Activated naive CD4-positive, alpha-beta T cell treated with anti-CD3 and anti-CD28 coated beads, Interleukin-2, amount 50 U/mL, for 24 hours (primary cell): ENCODE measurements at regions not wholly inside any gene's neighbourhood (a gene's known extent, or its start where the extent isn't known, plus 50 kb on each side); places are given as distances from the start of the nearest gene placed in this dataset.

ENCODE experiments used
- H3K27ac Mint-ChIP-seq: one replicate; pipeline ENCODE4 v1.8.0; 2021; ENCODE audit warnings: mild to moderate bottlenecking, mixed read lengths
- H3K27me3 Mint-ChIP-seq: one replicate; pipeline ENCODE4 v1.8.0; 2021; ENCODE audit warnings: mixed read lengths
- H3K36me3 Mint-ChIP-seq: one replicate; pipeline ENCODE4 v1.8.0; 2021; ENCODE audit warnings: mixed read lengths
- H3K4me1 Mint-ChIP-seq: one replicate; pipeline ENCODE4 v1.8.0; 2021; ENCODE audit warnings: mixed read lengths
- H3K4me3 Mint-ChIP-seq: one replicate; pipeline ENCODE4 v1.8.0; 2021; ENCODE audit warnings: mild to moderate bottlenecking, mixed read lengths
- H3K9me3 Mint-ChIP-seq: one replicate; pipeline ENCODE4 v1.8.0; 2021; ENCODE audit warnings: mixed read lengths

DNA sequence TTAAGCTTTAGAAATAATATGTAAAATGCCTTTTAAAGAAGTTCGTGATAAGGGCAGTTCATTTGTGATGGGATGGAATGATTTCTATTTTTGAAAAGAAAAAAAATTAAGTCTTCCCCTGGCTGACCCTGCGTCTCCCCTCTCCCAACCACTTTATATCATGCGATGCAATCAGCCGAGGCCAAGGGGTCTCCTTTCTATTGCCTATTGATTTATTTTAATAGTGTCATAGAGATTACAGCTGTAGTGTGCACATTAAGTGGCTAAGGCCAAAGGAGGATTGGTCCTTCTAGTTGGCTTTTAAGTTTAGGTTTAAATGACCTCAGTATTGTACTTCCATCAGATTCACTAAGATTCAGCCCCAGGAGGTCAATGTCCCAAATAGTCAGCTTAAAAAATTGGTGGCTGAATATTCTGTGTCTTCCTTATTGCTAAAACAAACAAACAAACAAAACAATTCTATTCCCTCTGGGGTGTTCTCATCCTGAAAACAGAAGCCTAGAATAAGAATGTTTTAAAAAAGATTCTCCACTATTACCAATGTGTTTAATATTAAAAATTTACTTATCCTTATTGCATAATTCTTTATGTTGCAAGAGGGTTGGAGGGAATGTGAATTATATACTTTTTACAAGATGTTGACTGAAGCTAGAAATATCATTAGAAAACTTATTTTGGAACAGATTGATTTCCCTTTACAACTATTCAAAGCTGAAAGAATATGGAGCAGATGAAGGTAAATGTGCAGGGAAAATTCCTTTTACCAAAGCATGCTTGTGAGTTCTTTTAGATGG lies 359.1 kb downstream of the SAMD5 start:
- Mint-ChIP-seq H3K9me3 (no peaks in the 10 kb centered on the region), H3K27me3 (no peaks in the 10 kb centered on the region), H3K36me3 (no peaks in the 10 kb centered on the region), H3K4me3 (no peak overlapping the region), H3K4me1 (no peaks in the 10 kb centered on the region), H3K27ac (no peak overlapping the region)

DNA sequence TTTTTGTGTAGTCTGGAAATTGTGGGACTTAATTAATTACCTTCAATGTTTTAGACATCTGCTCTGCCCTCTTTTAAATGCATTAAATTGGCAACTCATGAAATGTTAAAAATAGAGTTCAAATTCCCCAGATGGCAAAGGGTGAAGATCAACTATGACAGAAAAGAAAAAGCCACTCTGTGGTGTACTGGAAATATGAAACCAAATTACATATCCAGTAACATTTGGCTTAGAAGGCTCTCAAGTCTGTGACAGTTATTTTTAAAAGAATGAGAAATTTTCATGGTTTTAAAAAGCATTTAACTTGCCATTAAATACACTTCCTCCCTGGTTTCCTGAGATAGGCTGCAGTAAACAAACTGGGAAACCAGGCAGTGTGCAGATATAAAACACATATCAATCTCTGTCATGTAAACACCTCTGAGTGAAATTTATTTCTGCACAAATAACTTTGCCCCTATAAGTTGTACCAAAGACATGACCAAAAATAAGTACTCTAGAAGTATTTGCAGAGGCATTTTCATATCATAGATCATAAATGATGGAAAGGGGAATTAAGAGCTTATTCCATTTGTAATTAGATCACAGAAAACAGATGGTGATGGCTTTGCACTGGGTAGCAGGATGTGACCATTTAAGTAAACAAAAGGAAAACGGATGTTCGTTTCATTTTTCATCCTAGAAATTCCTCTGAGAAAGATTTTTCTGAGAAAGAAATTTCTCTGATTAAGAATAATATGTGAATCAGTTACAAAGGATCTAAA lies 360.1 kb downstream of the SAMD5 start:
- Mint-ChIP-seq H3K27me3 (no peaks in the 10 kb centered on the region), H3K4me1 (no peaks in the 10 kb centered on the region), H3K4me3 (no peak overlapping the region), H3K9me3 (no peaks in the 10 kb centered on the region), H3K36me3 (no peaks in the 10 kb centered on the region), H3K27ac (no peak overlapping the region)

DNA sequence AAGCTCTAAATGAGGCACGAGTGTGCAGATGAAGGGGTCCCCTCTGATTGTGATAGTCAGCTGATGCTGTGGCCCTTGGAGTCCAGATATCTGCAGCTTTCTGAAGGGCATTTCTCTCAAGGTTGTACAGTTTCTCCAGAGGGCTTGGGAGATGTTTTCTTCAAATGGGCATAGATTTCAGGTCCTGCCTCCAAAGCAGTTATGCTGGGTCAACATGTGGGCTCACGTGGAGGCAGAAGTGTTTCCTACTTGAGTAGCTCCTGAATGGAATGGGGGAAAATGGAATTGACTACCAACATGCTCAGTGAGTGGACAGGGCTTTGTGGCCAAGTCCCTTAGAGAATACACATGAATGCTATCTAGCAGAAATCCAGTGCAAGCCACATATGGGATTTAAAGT lies 360.7 kb downstream of the SAMD5 start:
- no peaks in the 10 kb centered on the region for H3K27me3 Mint-ChIP-seq
- no peak overlapping the region for H3K4me3 Mint-ChIP-seq
- no peaks in the 10 kb centered on the region for H3K4me1 Mint-ChIP-seq
- H3K36me3 Mint-ChIP-seq: no peaks in the 10 kb centered on the region
- no peaks in the 10 kb centered on the region for H3K9me3 Mint-ChIP-seq
- no peak overlapping the region for H3K27ac Mint-ChIP-seq

DNA sequence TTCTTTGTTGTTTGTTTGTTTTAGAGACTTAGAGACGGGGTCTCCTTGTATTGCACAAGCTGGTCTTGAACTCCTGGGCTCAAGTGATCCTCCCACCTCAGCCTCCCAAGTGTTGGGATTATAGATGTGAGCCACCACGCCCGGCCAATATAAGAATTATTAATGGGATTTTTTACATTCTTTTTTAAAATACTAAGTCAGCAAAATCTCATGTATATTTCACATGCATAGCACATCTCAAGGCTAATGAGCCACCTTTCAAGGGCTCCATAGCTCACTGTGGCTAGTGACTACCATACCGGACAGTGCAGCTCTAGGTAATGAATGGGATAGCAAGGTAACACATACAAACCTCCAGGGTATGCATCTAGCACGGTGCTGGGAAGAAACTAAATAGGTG lies 361.4 kb downstream of the SAMD5 start:
- H3K4me3 Mint-ChIP-seq: no peak overlapping the region
- H3K27ac Mint-ChIP-seq: no peak overlapping the region
- H3K4me1 Mint-ChIP-seq: no peaks in the 10 kb centered on the region
- no peaks in the 10 kb centered on the region for H3K36me3 Mint-ChIP-seq
- H3K27me3 Mint-ChIP-seq: no peaks in the 10 kb centered on the region
- no peaks in the 10 kb centered on the region for H3K9me3 Mint-ChIP-seq

DNA sequence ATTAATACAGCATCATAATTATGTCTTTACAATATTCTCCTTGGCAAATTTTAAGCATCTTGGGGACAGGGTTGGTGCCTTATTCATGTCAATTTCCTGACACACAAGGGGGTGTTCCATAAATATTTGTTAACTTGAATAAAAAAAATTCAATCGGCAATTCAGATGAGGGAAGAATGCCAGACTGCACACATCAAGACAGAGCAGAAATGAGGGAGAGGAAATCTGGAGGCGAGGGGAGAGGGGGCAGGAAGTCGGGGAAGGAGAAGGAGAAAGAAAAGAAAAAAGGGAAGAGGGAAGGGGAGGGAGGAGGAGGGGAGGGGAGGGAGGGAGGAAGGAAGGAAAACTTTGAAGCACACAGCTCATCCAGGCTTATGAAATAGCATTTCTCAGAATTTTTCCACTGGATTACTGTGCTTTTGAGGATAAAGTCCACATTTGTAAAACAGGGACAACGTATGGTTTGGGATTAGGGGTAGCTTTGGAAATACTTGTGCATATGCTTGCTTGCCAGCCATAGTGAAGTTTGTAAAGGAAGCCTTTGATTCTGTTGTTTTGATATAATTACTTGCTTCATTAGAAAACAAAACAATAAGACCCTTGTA lies 362.1 kb downstream of the SAMD5 start:
- no peaks in the 10 kb centered on the region for H3K36me3 Mint-ChIP-seq

DNA sequence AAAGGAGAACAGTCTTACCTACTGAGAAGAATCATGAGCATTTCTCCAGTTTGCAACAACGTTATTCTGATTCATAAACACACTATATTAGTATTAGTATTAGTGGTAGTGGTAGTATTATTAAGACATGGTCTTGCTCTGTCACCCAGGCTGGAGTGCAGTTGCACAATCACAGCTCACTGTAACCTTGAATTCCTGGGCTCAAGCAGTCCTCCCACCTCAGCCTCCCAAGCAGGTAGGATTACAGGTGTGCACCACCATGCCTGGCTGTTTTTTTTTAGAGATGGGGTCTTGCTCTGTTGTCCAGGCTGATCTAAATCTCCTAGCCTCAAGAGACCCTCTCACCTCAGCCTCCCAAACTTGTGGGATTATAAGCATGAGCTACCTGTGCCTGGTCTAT lies 363.5 kb downstream of the SAMD5 start:
- no peaks in the 10 kb centered on the region for H3K36me3 Mint-ChIP-seq
- H3K9me3 Mint-ChIP-seq: no peaks in the 10 kb centered on the region
- no peak overlapping the region for H3K4me3 Mint-ChIP-seq
- no peaks in the 10 kb centered on the region for H3K27me3 Mint-ChIP-seq
- H3K27ac Mint-ChIP-seq: no peak overlapping the region
- no peaks in the 10 kb centered on the region for H3K4me1 Mint-ChIP-seq

More for the DNA sequence above, 362.1 kb downstream of the SAMD5 start:
- H3K4me1 Mint-ChIP-seq: no peaks in the 10 kb centered on the region
- H3K27me3 Mint-ChIP-seq: no peaks in the 10 kb centered on the region
- H3K27ac Mint-ChIP-seq: no peak overlapping the region
- no peaks in the 10 kb centered on the region for H3K9me3 Mint-ChIP-seq
- no peak overlapping the region for H3K4me3 Mint-ChIP-seq

DNA sequence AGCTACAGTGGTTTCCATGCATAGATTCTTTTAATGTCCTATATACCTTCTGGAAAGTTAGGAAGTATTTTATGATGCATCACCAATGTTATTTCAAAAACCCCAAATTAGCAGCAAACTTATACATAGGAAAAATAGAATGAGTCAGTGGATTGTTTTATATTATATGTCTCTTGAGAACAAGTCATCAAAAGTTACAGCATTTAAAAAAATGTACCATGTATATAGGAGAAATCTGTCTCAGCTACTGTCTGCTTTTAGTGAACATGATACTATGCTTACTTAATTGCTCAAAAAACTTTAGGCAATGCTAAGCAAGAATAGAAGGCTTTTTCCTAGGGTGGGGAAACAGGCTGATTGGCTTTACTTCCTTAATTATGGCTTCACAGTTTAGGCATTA lies 365.3 kb downstream of the SAMD5 start:
- Mint-ChIP-seq H3K27me3 (no peaks in the 10 kb centered on the region), H3K9me3 (no peaks in the 10 kb centered on the region), H3K27ac (no peak overlapping the region), H3K4me1 (no peaks in the 10 kb centered on the region), H3K36me3 (no peaks in the 10 kb centered on the region), H3K4me3 (no peak overlapping the region)

DNA sequence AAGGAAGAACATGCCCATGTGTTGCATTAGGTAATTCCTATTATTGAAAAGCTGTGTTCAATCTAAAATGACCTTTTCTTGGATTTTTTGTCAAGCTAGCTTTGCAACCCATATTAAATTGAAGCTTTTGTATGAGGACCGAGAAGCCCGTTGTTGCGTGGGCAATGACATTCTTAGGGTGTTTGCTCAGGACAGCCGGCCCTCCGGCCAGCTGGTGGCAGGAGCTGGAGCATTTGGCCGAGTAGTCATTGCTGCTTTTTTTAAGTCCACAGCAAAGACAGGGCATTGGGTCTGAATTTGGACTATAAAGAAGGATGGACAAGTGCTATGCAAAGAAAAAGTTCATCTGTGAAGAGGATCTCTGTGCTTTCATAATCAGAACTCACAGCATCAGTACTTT lies 365.8 kb downstream of the SAMD5 start:
- no peak overlapping the region for H3K4me3 Mint-ChIP-seq
- H3K27ac Mint-ChIP-seq: no peak overlapping the region
- H3K27me3 Mint-ChIP-seq: no peaks in the 10 kb centered on the region
- H3K4me1 Mint-ChIP-seq: no peaks in the 10 kb centered on the region
- H3K36me3 Mint-ChIP-seq: no peaks in the 10 kb centered on the region
- no peaks in the 10 kb centered on the region for H3K9me3 Mint-ChIP-seq

DNA sequence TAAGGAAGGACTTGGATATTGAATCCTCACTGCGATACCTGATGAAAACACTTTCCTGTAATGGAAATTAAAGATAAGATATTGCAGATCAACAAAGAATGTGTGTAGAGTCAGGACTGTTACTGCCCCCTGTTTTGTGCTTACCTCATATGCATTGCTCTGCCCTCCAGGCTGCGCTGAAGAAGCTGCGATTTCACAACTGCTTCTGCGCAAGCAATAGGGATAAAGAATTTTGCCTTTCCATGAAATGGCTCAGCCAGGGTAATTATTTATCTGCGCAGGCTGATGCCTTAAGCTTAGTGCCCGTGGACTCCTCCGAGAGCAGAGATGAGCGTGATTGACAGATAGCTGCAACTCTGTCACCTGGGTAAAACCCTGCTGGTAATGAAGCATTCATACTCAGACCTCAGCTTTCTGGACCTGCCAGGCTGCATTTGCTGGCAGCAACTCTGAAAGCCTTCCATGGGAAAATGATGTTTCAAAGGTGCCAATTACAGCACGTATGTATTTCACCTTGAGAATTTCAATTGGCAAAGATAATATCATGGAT lies 370.6 kb downstream of the SAMD5 start:
- Mint-ChIP-seq H3K4me3 (no peak overlapping the region), H3K27ac (no peak overlapping the region), H3K9me3 (no peaks in the 10 kb centered on the region), H3K36me3 (no peaks in the 10 kb centered on the region), H3K27me3 (peaks cover 1% of the 10 kb centered on the region), H3K4me1 (no peaks in the 10 kb centered on the region)

DNA sequence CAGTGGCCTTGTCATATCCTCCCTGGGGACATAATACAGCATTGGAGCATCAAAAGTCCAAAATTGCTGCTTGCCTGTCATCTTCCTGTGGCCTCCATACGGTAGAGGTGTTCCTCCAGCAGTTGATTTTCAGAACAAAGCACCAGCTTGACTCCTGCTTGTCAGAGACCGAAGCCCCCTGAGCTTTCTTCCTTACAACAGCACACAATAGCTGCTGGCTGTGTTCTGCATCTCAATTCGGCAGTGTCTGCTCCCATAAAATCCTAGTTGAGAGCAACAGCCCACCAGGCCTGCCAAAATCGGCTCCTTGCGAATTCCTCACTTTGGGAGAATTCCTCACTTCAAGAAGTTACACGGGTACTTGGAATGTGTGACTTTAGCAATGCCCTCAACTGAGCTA lies 372.9 kb downstream of the SAMD5 start:
- H3K36me3 Mint-ChIP-seq: no peaks in the 10 kb centered on the region
- H3K27me3 Mint-ChIP-seq: peaks cover 1% of the 10 kb centered on the region
- no peaks in the 10 kb centered on the region for H3K4me1 Mint-ChIP-seq
- H3K9me3 Mint-ChIP-seq: no peaks in the 10 kb centered on the region
- H3K4me3 Mint-ChIP-seq: no peak overlapping the region
- H3K27ac Mint-ChIP-seq: no peak overlapping the region

DNA sequence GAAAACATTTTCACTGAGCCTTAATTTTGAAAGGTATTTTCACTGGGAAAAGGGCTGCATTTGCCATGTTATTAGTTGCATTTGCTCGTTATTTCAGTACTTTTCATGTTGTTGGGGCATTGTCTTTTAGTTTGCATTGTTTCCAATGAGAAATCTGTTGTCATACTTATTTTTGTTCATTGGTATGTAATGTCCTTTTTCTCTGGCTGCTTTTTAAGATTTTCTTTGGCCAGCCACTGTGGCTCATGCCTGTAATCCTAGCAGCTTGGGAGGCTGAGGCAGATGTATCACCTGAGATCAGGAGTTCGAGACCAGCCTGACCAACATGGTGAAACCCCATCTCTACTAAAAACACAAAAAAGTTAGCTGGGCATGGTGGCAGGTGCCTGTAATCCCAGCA lies 379.9 kb downstream of the SAMD5 start:
- Mint-ChIP-seq H3K27me3 (no peaks in the 10 kb centered on the region), H3K27ac (no peak overlapping the region), H3K4me3 (no peak overlapping the region), H3K36me3 (no peaks in the 10 kb centered on the region), H3K4me1 (no peaks in the 10 kb centered on the region), H3K9me3 (peaks cover 5% of the 10 kb centered on the region)

DNA sequence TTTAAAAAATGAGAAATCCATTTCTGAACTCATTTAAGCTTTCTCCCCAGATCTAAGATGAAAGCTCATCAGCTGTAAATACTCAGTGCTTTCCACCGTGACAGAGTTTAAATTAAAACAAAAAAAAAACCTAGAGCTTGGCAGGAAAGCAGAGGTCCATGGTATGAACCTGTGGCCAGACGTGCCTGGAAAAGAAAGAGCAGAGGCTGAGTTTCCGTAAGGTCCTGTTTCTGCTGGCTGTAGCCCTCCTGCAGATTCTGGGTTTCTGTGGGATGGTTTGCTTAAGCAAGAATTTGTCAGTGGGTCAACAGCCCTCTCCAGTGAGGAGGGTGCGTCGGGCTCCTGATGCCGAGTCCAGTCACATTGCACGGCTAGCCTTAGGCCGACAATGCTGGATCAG lies 383.2 kb downstream of the SAMD5 start:
- Mint-ChIP-seq H3K36me3 (no peaks in the 10 kb centered on the region), H3K27ac (no peak overlapping the region), H3K27me3 (no peaks in the 10 kb centered on the region), H3K4me1 (no peaks in the 10 kb centered on the region), H3K4me3 (no peak overlapping the region), H3K9me3 (peaks cover 5% of the 10 kb centered on the region)

DNA sequence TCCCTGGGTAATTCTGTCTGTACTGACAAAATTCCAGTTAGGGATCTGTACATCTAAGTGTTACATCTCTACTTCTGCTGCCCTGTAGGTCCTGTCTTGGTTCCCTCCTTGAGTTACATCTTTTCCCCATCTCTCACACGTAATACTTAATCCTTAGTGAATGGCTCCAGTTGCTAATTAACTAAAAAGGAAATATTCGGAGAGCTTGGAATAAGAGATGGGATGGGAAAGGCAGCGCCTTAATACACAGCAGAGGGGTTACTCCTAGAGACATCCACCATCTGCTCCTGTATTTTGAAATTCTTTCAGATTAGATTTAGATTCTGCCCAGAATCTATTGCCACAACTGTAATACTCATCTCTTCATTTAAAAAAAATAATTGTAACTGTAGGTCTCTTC lies 384.0 kb downstream of the SAMD5 start:
- H3K4me1 Mint-ChIP-seq: no peaks in the 10 kb centered on the region
- no peaks in the 10 kb centered on the region for H3K27me3 Mint-ChIP-seq
- H3K27ac Mint-ChIP-seq: no peak overlapping the region
- H3K4me3 Mint-ChIP-seq: no peak overlapping the region
- H3K9me3 Mint-ChIP-seq: peaks cover 5% of the 10 kb centered on the region
- no peaks in the 10 kb centered on the region for H3K36me3 Mint-ChIP-seq

DNA sequence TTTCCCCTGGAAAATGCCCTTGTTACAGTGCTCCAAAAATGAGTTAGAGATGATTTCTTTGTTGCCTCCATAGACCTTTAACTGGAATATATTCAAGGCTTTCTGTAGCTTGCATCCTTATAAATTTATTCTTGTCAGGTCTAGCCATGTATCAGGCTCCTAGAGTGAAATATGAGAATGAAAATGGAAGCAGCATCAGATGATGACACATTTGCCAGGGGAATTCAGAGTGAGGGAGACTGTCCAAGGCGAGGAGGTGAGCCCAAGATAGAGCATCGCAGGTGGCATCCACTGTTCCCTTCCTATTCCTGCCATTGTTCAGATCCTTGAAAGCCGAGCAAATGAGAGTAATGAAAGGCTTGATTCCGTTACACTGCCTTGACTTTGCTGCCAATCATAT lies 386.8 kb downstream of the SAMD5 start:
- H3K4me1 Mint-ChIP-seq: no peaks in the 10 kb centered on the region
- no peaks in the 10 kb centered on the region for H3K36me3 Mint-ChIP-seq
- H3K4me3 Mint-ChIP-seq: no peak overlapping the region
- no peak overlapping the region for H3K27ac Mint-ChIP-seq
- H3K9me3 Mint-ChIP-seq: no peaks in the 10 kb centered on the region
- H3K27me3 Mint-ChIP-seq: no peaks in the 10 kb centered on the region

DNA sequence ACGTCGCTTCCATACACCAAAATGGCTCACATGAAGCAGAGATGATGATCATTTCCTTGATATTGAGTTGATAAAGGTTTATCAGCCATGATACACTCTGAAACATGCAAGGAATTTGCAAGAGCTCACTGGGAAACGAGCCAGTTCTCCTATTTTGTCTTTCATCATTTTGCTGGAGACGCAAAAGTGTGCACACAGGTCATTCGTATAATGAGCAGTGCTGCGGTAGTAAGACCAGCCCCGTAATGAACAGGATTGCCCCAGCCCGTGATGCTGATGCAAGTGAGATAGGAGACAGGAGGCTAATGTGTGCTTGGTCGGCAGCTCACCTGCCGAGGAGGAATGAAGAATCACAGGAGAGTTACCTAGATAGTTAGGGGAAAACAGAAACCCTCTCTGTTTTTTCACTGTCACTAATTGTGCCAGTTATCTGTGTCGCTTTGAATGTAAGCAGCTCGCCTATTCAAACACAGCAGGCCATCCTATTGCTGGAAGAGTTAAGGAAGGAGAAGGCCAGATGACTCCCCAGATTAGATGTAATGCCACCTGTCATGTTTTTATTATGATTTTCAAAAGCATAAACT lies 391.8 kb downstream of the SAMD5 start:
- Mint-ChIP-seq H3K36me3 (no peaks in the 10 kb centered on the region), H3K4me3 (no peak overlapping the region), H3K9me3 (no peaks in the 10 kb centered on the region), H3K4me1 (no peaks in the 10 kb centered on the region), H3K27me3 (no peaks in the 10 kb centered on the region), H3K27ac (no peak overlapping the region)

DNA sequence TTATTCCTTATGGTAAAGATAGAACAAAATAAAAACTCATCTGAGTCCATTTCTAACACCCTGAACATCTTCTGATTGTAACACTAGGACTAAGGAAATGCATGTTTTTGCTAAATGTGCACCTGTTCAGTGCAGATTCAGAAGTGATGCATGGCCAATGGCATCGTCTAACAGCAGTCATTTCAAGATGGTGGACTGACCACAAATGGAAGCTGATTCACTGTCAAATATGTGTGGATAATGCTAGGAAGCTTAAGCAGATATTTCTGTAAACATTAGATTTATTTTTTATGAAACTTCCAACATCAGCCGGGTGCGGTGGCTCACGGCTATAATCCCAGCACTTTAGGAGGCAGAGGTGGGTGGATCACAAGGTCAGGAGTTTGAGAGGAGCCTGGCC lies 394.8 kb downstream of the SAMD5 start:
- H3K36me3 Mint-ChIP-seq: no peaks in the 10 kb centered on the region
- no peak overlapping the region for H3K4me3 Mint-ChIP-seq
- no peaks in the 10 kb centered on the region for H3K27me3 Mint-ChIP-seq
- no peaks in the 10 kb centered on the region for H3K4me1 Mint-ChIP-seq
- no peaks in the 10 kb centered on the region for H3K9me3 Mint-ChIP-seq
- no peak overlapping the region for H3K27ac Mint-ChIP-seq
